ENCODE measurements at regions not wholly inside any gene's neighbourhood (a gene's known extent, or its start where the extent isn't known, plus 50 kb on each side); places are given as distances from the start of the nearest gene placed in this dataset.

GRCh38 chr12:91617818-91618217 is 435.2 kb upstream of the DCN start:
- WGBS, 2 donors (ENCODE audit: low coverage in 1 of 2): 77 to 88% methylated on average over 1 of the region's 1 CpG
- intact Hi-C loops (cut with DNase I; ENCODE audit: low total_unique reads) (no loop called here), in situ Hi-C loops (cut with MboI; ENCODE audit: low pct_ligation_motif_present in 1 of 4, low pct_unique_long_range_greater_than_20kb in 1 of 4, low sequenced_read_pairs in 3 of 4) (no loop called here)
- no peak for DNase-seq
- H3K4me1 ChIP-seq: no peaks in the 10 kb centered on the region
- no peaks in the 10 kb centered on the region for H3K9me3 ChIP-seq
- H3K4me3 ChIP-seq: no peak overlapping the region
- no peak overlapping the region for H3K27ac ChIP-seq
- no peak for TF ChIP-seq POLR2AphosphoS5 (IDR thresholded peaks at IDR 0.05)
- TF ChIP-seq POLR2A (IDR thresholded peaks at IDR 0.05): no peak
- no peak for TF ChIP-seq EP300 (IDR thresholded peaks at IDR 0.05; ENCODE audit: low read depth)
- TF ChIP-seq CTCF (IDR thresholded peaks at IDR 0.05): no peak
- no peaks in the 10 kb centered on the region for H3K27me3 ChIP-seq
- no peaks in the 10 kb centered on the region for H3K36me3 ChIP-seq

- intact Hi-C loops (cut with DNase I; ENCODE audit: low total_unique reads): no loop called here
- no peak for TF ChIP-seq EP300 (IDR thresholded peaks at IDR 0.05; ENCODE audit: low read depth)
- no peak for TF ChIP-seq CTCF (IDR thresholded peaks at IDR 0.05)
- no peak for TF ChIP-seq POLR2AphosphoS5 (IDR thresholded peaks at IDR 0.05)
- TF ChIP-seq POLR2A (IDR thresholded peaks at IDR 0.05): no peak
- Histone ChIP-seq H3K36me3 (no peaks in the 10 kb centered on the region), H3K4me3 (no peak overlapping the region), H3K4me1 (no peaks in the 10 kb centered on the region), H3K27ac (no peak overlapping the region), H3K27me3 (no peaks in the 10 kb centered on the region), H3K9me3 (no peaks in the 10 kb centered on the region)
- 67 to 87% methylated on average over 1 to 2 of the region's 2 CpGs for WGBS, 2 donors (ENCODE audit: low coverage in 1 of 2)
- in situ Hi-C loops (cut with MboI; ENCODE audit: low pct_ligation_motif_present in 1 of 4, low pct_unique_long_range_greater_than_20kb in 1 of 4, low sequenced_read_pairs in 3 of 4): no loop called here
- no peak for DNase-seq
Measured at GRCh38 chr12:91616416-91616815, 433.8 kb upstream of the DCN start.

GRCh38 chr12:91613223-91613779 is 430.7 kb upstream of the DCN start:
- no peak overlapping the region for H3K27ac ChIP-seq
- 81 to 82% methylated on average over 4 of the region's 4 CpGs for WGBS, 2 donors (ENCODE audit: low coverage in 1 of 2)
- no peak overlapping the region for H3K4me3 ChIP-seq
- TF ChIP-seq POLR2AphosphoS5 (IDR thresholded peaks at IDR 0.05) (no peak), EP300 (IDR thresholded peaks at IDR 0.05; ENCODE audit: low read depth) (no peak), CTCF (IDR thresholded peaks at IDR 0.05) (no peak), POLR2A (IDR thresholded peaks at IDR 0.05) (no peak)
- no peaks in the 10 kb centered on the region for H3K36me3 ChIP-seq
- intact Hi-C loops (cut with DNase I; ENCODE audit: low total_unique reads) (no loop called here), in situ Hi-C loops (cut with MboI; ENCODE audit: low pct_ligation_motif_present in 1 of 4, low pct_unique_long_range_greater_than_20kb in 1 of 4, low sequenced_read_pairs in 3 of 4) (no loop called here)
- H3K4me1 ChIP-seq: no peaks in the 10 kb centered on the region
- H3K9me3 ChIP-seq: no peaks in the 10 kb centered on the region
- no peaks in the 10 kb centered on the region for H3K27me3 ChIP-seq
- no peak for DNase-seq

GRCh38 chr12:91610561-91610960 is 427.9 kb upstream of the DCN start:
- TF ChIP-seq POLR2AphosphoS5 (IDR thresholded peaks at IDR 0.05): no peak
- Histone ChIP-seq H3K4me3 (no peak overlapping the region), H3K27ac (no peak overlapping the region), H3K9me3 (no peaks in the 10 kb centered on the region), H3K27me3 (no peaks in the 10 kb centered on the region), H3K4me1 (no peaks in the 10 kb centered on the region), H3K36me3 (no peaks in the 10 kb centered on the region)
- intact Hi-C loops (cut with DNase I; ENCODE audit: low total_unique reads): no loop called here
- 90 to 100% methylated on average over 1 to 3 of the region's 3 CpGs for WGBS, 2 donors (ENCODE audit: low coverage in 1 of 2)
- no peak for DNase-seq
- in situ Hi-C loops (cut with MboI; ENCODE audit: low pct_ligation_motif_present in 1 of 4, low pct_unique_long_range_greater_than_20kb in 1 of 4, low sequenced_read_pairs in 3 of 4): no loop called here

GRCh38 chr12:91609283-91609682 is 426.7 kb upstream of the DCN start:
- 78 to 85% methylated on average over 1 of the region's 1 CpG for WGBS, 2 donors (ENCODE audit: low coverage in 1 of 2)
- no peak for DNase-seq
- intact Hi-C loops (cut with DNase I; ENCODE audit: low total_unique reads): no loop called here

More at GRCh38 chr12:91609283-91609682, 426.7 kb upstream of the DCN start:
- Histone ChIP-seq H3K4me1 (no peaks in the 10 kb centered on the region), H3K4me3 (no peak overlapping the region), H3K36me3 (no peaks in the 10 kb centered on the region), H3K27ac (no peak overlapping the region), H3K9me3 (no peaks in the 10 kb centered on the region), H3K27me3 (no peaks in the 10 kb centered on the region)
- in situ Hi-C loops (cut with MboI; ENCODE audit: low pct_ligation_motif_present in 1 of 4, low pct_unique_long_range_greater_than_20kb in 1 of 4, low sequenced_read_pairs in 3 of 4): no loop called here
- TF ChIP-seq POLR2A (IDR thresholded peaks at IDR 0.05) (no peak), CTCF (IDR thresholded peaks at IDR 0.05) (no peak), EP300 (IDR thresholded peaks at IDR 0.05; ENCODE audit: low read depth) (no peak), POLR2AphosphoS5 (IDR thresholded peaks at IDR 0.05) (no peak)
